HG02943 (cell line): ENCODE measurements at regions not wholly inside any gene's neighbourhood (a gene's known extent, or its start where the extent isn't known, plus 50 kb on each side); places are given as distances from the start of the nearest gene placed in this dataset.
"Not testable (repeated sequence)": the region's sequence is repeated elsewhere in the genome, so short reads cannot be mapped to it uniquely, and the experiment has no call there.

ENCODE experiments used
- ATAC-seq: cut with Tn5 transposase; IDR thresholded peaks from one replicate; pipeline ENCODE4 v1.9.1; 2021; ENCODE audit warnings: mild to moderate bottlenecking, low read depth, moderate library complexity; ENCODE audit not compliant: unreplicated experiment

DNA sequence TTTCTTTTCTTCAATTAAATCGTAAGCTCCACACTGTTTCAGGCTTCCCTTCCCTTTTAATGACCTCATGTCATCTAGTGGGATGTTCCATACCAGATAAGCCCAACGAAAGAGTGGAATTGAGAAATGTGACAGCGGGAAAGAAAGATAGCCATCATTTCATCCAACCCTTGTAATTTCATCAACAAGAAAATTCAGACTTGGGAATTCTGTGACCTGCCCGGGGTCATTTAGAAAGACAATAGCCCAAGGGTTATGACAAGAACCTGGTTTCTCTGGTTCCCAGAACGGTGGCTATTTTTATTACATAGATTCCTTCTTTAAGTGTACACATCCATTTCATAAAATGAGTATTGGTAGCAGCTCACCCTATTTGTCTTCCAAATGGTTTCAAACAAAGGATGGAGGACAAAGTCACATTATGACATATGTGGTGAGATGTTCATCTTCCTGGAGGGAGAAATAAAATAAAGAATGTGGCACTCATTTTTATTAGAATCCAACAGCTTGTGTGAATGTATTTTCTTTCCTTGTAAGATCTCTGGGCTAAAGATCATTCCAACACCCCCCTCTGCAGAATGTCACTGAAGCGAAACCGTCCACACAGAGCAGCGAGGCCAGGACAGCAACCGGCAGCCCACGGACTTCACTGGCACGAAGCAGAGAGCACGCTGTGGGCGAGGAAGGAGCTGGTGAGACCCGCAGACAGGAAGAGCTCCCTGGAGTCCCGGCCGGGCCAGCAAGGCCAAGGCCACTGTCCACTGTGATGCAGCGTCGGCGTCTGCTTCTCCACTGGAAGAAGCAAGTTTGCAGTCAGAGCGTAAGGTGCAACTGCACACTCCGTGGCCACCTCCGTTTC is 199.9 kb downstream of the KLF6 start:
- ATAC-seq, result no peak

DNA sequence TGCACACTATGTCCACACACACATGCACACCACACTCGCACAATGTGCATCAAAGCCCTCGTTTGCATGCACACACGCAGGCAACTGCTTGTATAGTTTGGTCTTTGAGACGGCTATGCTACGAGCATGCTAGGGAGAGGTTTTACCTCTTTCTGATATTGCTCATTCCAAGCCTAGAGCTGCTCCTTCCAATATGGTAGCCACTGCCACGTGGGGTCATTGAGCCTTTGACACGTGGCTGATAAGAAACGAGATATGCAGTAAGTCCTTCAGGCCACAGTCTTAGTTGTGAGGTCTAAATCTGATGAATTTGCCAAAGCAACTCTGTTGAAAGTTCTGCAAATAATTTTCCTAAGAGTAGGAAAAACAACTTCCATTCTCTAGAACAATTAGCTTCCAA is 204.4 kb downstream of the KLF6 start:
- ATAC-seq, result no peak

DNA sequence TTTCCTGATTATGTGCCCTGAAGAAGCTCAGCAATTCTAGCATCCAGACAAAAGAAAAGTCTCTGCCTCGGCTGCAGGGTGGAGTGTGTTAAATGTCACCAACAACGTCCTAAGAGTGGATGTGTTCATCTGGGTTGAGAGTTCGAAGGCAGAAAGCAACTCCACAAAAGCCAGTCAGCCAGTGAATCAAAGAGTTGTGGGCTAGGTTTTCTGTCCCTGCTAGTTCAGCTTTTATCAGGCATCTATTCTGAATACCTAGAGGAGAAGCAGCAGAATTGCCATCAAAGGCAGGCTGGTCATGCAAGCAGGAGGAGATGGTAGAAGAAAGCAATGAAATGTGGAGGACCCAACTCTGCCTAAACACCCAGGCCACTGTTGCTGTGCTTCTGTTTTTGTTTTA is 205.2 kb downstream of the KLF6 start:
- no peak for ATAC-seq

DNA sequence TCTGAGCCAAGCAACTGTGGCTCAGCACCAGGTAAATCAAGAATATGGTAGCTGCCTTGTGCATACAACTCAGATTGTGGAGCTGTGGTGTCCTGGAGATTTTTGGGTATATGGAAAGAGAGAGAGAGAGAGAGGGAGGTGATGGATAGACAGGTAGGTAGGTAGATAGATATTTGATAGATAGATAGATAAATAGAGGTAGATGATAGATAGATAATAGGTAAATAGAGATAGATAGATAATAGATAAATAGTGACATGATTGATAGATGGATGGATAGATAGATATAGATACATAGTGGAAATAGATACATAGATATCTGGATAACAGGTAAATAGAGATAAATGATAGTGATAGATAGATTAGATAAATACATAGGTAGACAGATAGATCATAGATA is 206.3 kb downstream of the KLF6 start:
- no peak for ATAC-seq

DNA sequence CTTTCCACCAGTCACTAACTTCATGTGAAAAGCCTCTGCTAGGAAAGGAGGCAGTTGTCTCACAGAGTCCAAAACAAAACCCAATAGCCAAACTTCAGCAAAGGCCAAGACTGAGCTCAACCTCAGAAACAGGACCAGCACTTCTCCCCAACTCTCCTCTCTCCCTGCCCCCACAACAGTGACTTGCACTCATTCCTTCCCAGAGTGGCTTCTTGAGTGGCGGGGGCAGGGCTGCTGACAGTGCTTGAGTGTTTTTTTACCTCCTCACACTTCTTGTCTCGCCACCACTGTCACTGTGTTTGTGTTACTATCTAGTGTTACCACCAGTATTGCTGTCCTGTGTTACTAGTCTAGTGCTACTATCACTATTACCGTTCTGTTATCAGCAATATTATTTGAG is 206.8 kb downstream of the KLF6 start:
- no peak for ATAC-seq

DNA sequence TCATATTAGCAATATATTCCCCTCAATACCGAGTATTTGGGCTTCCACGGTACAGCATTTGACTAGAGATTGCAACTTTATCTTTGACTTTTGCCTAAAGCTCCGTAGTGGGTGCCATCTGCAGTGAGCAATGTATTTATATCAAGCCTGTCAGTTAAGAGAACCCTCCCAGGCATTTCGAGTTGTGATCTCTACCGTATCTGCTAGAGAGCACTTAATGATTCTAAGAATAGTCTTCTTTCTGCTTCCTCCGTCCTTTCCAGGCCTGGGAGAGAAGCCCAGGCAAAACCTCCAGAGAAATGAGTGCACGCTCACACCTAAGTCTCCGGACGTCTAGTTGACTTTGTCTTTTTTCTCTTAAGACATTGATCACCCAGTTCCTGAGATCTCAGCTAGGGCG is 210.6 kb downstream of the KLF6 start:
- no peak for ATAC-seq

DNA sequence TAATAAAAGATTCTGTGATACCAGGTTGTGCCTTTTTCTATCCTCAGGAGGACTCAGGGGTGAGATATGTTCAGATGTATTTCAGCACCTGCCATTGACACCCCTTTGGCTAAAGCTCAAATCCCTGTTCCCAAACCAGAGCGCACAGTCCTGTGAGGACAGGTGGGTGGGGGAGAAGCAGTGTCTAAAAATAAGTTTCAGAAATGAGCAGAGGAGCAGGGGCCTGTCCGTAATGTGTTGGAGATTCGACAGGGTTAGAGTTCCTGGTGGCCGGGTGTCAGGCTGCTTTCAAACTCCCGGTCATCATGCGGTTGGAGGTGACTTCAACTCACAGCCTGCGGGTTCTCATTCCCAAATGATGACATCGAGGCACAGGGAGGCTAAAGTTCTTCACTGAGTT is 211.5 kb downstream of the KLF6 start:
- no peak for ATAC-seq

DNA sequence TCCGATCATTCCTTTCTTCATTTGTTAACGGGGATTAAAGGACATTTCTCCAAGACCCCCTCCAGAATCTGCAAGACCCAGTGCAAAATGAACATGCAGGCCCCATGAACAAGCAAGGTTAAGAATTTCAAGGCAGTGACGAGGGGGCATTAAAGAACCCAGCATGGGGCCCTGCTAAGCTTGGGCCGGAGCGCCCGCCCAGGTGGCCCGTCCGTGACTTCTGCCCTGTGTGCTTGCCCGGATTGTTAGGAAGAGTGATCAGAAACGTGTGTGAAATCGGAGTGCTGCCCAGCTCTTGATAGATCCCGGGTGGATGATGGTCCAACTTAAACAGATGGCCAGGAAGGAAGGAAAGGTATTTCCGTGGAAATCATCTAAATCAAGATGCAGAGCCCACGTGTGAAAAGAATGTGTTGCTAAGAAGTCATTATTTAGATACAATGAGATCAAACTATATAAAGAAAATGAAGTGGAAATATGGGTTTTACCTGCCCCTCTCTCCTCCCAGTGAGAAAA is 213.6 kb downstream of the KLF6 start:
- no peak for ATAC-seq

DNA sequence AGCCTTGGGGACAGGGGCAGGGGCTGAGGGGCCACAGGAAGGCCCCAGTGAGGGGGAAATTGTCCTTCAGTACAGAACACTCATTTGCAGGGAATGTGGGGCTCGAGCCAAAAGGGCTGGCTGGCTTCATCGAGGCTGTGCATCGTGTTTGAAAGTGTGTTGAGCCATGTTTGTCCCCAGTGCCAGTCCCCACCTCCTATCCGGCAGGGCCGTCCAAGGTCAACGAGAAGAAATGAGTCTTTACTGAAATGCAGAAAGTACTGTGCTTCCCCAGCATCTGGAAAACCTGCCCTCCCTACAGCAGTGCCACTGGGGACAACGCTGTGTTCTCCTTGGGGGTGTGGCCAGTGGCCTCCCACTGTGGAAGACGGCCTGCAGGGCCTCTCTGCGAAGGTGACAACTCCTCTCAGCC is 214.1 kb downstream of the KLF6 start:
- ATAC-seq, result no peak

DNA sequence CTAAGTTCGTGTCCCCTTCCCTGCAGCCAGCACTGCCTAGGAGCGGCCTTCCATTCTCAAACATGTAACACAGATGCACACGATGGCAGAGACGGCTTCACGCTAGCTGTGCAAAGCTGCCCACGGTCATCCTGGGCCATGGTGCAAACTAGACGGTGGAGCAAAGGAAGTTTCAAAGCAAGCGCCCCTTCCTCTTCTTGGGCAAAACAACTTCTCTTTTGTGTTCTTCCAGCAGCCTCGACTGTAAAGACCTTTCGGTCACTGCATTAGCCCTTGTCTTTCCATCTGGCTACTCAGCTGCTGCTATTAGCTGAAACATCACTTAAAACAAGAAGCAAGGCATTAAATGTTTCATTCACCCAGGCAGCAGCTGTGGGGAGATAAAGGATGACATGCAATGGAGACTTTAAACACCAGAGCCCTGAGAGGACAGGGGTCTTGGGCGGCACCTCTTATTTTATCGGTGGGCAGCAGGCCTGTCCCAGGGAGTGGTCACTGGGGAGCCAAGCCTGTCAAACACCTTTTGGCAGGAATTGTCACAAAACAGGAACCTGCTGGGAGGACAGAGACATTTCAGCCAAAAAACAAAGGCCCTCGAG is 214.8 kb downstream of the KLF6 start:
- no peak for ATAC-seq

DNA sequence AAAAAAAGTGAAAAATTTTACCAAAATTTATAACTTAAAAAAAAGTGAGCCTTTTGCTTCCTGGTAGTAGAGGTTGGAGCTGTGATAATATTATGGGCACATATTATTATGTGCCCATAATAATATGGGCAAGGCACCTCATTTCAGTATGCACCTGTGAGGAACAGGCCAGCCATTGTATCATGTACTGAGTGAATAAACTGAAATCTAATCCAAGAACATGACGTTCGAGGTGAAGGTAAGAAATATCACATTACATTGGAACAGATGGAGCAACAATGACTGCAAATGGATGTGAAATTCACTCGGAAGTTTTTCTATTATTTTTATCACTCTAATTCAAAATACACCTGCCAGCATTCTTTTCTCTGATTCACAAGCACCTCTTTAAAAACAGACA is 216.0 kb downstream of the KLF6 start:
- ATAC-seq, result no peak

DNA sequence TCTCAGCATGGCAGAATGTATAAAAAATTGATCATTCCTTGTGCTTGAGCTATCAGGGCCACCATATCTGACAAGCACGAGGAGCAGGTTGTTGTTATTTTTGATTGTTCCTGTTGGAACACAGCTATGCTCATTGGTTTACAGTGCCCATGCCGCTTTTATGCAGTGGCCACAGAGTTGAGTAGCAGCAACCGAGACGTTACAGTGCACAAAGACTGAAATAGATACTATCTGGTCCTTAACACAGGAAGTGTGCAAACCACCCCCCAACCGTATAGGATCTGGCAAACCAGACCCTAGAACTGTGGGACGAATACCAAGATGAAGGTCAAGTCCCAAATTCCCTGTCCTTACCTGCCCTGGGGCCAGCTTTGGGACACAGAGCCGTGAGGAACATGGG is 216.6 kb downstream of the KLF6 start:
- ATAC-seq, result no peak

DNA sequence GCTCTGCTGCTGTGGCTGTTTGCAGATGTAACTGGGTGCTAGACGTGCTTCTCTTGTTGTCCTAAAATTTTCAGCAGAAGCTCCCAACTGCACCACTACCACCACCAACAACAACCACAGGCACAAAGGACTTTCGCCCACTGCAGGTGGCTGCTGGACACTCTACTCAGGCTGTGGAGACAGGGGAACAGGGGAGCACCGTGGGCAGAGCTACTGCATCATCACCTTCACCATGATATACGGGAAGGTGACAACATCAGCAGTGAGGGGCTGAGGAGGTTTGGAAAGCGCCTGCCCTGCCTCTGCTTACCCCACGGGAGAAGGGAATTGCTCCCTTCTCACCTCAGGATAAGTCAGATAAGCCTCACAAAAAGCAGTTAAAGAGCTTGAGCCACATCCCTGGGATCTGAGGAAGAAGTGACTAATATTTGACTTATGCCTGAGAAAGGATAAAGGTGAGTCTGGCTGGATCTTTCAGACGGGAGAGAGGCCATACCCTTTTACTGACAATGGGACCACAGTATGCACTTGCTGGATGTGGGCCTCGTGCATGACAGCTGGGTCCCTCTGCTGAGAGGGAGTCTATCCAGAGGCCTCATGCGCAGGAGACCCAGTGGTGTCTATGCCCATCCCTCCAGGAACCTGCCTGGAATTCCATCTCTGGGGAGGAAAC is 217.6 kb downstream of the KLF6 start:
- no peak for ATAC-seq

DNA sequence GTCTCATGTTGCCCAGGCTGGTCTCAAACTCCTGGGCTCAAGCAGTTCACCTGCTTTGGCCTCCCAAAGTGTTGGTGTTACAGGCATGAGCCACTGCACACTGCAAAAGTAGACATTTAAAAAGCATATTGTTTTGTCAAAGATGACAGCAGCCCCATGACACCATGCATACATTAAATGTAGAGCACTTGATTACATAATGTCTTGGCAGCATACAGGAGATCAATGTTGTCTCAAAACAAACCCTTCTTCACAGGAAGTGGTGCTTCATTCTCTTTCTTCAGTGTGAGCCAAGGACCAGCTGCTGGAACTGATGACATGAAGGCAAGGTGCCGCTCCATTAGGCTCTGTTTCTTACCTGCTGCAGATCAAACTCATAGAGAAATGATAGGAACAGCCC is 218.4 kb downstream of the KLF6 start:
- ATAC-seq, result no peak

DNA sequence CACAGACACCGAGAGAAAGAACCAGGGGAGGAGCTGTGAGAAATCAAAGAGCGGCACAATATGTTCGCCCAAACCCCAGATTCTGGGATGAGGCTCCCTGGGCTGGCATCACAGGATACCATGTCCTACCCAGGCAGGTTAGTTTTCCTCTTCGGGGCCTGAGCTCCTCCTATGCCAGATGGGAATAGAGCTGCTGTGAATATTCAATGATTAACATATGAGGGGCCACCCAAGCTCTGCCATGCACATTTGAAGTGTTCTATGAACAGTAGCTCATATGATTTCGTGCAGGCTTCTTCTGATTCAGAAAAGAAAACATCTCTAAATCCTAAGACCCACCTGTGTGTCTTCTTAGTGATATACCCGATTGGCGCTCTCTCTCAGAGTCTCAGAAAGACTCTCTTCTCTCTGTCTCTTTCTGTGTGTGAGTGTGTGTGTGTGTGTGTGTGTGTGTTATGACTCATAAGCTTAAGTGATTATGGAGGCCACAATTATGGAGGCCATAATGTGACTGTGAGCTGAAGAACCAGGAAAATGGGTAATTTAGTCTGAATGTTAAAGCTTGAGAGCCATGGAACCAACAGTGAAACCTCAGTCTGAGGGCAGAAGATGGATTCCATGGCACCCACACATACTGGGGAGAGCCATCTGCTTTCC is 220.5 kb downstream of the KLF6 start:
- ATAC-seq, result no peak

DNA sequence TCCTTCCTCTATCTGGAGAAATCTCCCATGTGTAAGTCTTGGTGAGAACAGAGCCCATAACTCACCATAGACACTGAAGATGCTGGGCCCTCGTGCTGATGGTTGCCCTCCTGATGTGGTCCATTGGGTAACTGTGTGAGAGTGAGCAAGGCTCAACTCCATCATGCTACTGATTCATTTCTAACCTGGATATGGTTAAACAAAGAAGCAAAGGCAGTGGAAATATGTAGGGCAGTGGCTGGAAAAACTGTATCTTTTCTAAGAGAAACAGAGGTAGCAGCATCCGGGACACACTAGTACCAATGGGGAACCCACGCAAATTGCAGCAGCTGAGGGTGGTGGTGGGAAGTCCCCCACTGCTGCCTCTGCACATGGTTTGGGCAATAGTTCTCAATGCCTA is 221.7 kb downstream of the KLF6 start:
- ATAC-seq, result no peak

DNA sequence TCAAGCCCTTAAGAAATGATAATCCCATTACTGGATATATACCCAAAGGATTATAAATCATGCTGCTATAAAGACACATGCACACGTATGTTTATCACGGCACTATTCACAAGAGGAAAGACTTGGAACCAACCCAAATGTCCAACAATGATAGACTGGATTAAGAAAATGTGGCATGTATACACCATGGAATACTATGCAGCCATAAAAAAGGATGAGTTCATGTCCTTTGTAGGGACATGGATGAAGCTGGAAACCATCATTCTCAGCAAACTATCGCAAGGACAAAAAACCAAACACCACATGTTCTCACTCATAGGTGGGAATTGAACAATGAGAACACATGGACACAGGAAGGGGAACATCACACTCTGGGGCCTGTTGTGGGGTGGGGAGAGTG is 224.4 kb downstream of the KLF6 start:
- not testable (repeated sequence) for ATAC-seq

DNA sequence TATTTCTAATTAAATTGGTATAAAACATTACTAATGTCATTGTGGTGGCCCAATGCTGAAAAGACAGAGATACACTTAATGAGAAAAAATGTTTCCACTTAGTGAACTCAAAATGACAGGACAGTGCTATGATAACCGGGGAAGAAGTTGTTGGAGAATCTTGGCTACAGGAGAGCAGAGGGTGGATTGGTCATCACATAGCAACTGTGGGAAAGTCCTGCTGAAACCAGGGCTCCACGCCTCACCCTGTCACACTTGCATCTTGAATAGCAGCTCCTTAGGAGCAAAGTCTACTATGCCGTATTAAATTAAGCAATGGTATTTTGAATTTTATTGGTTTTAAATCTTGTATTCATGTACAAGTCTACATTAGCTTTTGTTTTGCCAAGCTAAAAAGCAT is 225.5 kb downstream of the KLF6 start:
- no peak for ATAC-seq

DNA sequence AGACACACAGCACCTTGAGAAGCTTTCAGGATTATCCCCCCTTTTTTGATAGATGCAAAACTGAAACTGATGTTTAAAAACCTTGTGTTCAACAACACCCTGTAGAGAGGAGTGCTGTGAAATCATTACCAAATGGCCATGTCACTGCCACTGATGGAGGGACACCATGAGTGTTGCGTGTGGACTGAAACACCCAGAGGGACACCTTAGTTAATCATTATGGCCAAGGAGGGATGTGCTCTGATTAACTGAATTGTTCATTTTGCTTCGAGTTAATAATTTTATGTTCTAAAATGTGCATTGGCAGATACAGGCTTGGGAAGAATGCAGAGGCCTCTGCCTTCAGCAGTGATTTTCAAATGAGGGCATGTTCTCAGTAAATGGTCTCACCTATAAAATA is 226.0 kb downstream of the KLF6 start:
- ATAC-seq, result no peak

DNA sequence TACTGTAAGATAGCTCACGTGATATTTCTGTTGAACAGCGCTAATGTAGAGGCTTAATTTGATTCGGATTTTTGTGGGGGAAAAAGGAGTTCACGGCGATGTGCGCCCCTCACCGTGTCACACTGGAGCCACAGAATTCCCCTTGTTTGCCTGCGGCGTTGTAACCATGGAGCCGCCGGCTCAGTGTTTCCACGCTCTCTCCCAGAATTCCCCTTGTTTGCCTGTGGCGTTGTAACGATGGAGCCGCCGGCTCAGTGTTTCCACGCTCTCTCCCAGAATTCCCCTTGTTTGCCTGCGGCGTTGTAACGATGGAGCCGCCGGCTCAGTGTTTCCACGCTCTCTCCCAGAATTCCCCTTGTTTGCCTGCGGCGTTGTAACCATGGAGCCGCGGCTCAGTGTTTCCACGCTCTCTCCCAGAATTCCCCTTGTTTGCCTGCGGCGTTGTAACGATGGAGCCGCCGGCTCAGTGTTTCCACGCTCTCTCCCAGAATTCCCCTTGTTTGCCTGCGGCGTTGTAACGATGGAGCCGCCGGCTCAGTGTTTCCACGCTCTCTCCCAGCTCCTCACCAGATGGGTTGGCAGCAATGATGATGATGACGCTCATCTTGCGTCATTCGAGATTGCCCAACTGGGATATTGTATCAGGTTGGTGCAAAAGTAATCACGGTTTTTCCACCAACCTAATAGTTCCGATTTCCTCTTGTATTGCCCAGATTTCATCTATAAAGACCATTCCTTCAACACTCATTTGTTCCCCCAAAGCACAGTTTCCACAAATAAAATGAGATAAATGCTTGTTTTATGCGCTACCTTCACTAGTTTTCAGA is 228.6 kb downstream of the KLF6 start:
- not testable (repeated sequence) for ATAC-seq
